Natural killer cell (primary cell): ENCODE measurements at regions not wholly inside any gene's neighbourhood (a gene's known extent, or its start where the extent isn't known, plus 50 kb on each side); places are given as distances from the start of the nearest gene placed in this dataset.

Experiments used
- ATAC-seq, 3 donors: fragments of 150-1000 bp in 2 of 3; fragments of 200-7000 bp in 1 of 3; cut with Tn5 transposase; 1 replicate in 1 of 3; 2 replicates in 2 of 3; pipeline ENCODE4 v1.10.0; 2021; ENCODE audit warnings: mild to moderate bottlenecking in 2 of 3, moderate library complexity in 2 of 3
- DNase-seq, 2 donors: peaks; one replicate each; pipeline versions ENCODE4 v3.0.0 to v3.0.0-alpha.2; 2013 to 2021; ENCODE audit warnings: mixed read lengths in 1 of 2
- H3K27ac ChIP-seq: one replicate; pipeline ENCODE4 v1.5.1; 2013; ENCODE audit warnings: mild to moderate bottlenecking, low read length
- H3K27me3 ChIP-seq: one replicate; pipeline ENCODE4 v1.6.1; 2013; ENCODE audit warnings: low read length; ENCODE audit not compliant: control insufficient read depth, insufficient read depth
- H3K36me3 ChIP-seq: one replicate; pipeline ENCODE4 v1.6.1; 2013; ENCODE audit warnings: low read length; ENCODE audit not compliant: control insufficient read depth, insufficient read depth
- H3K4me1 ChIP-seq: one replicate; pipeline ENCODE4 v1.6.1; 2013; ENCODE audit warnings: low read length; ENCODE audit not compliant: control insufficient read depth, insufficient read depth
- H3K4me3 ChIP-seq: one replicate; pipeline ENCODE4 v1.5.1; 2013; ENCODE audit warnings: low read length
- H3K9me3 ChIP-seq: one replicate; pipeline ENCODE4 v1.6.1; 2013; ENCODE audit warnings: low read length; ENCODE audit not compliant: control insufficient read depth, insufficient read depth
- H3K27ac Mint-ChIP-seq, 2 donors: one replicate each; pipeline ENCODE4 v1.8.0; 2022; ENCODE audit warnings: mild to moderate bottlenecking in 2 of 2, mixed read lengths in 2 of 2, moderate library complexity in 1 of 2
- H3K27me3 Mint-ChIP-seq, 2 donors: one replicate each; pipeline ENCODE4 v1.8.0; 2022; ENCODE audit warnings: low read depth in 2 of 2, mixed read lengths in 2 of 2
- H3K36me3 Mint-ChIP-seq: one replicate; pipeline ENCODE4 v1.8.0; 2022; ENCODE audit warnings: mixed read lengths
- H3K4me1 Mint-ChIP-seq, 2 donors: one replicate each; pipeline ENCODE4 v1.8.0; 2022; ENCODE audit warnings: mixed read lengths in 2 of 2
- H3K4me3 Mint-ChIP-seq: one replicate; pipeline ENCODE4 v1.8.0; 2022; ENCODE audit warnings: mild to moderate bottlenecking, moderate library complexity, mixed read lengths
- H3K9me3 Mint-ChIP-seq, 2 donors: one replicate each; pipeline ENCODE4 v1.8.0; 2022; ENCODE audit warnings: mixed read lengths in 2 of 2
- CTCF ChIP-seq: fragments of 200-600 bp; IDR thresholded peaks from one replicate; pipeline ENCODE4 v1.8.0; 2022; ENCODE audit warnings: antibody characterized with exemption
- WGBS: methylation state at CpG from one replicate; pipeline ENCODE4 v1.1.7; 2013; ENCODE audit warnings: missing lambda C conversion rate; ENCODE audit not compliant: insufficient coverage; 5-methylcytosine and 5-hydroxymethylcytosine counted together
- intact Hi-C: fragments of 100-400 bp; cut with micrococcal nuclease; formaldehyde crosslinking; loops from one replicate; pipeline ENCODE4 v1.14.2; 2022

- H3K4me1 Mint-ChIP-seq, result no peaks in the 10 kb centered on the region
- H3K9me3 Mint-ChIP-seq, result peaks cover 28 to 30% of the 10 kb centered on the region in 2 donors
- no peaks in the 10 kb centered on the region for H3K27me3 Mint-ChIP-seq
- no peak for DNase-seq
- Histone ChIP-seq H3K4me3 (no peak overlapping the region), H3K4me1 (no peaks in the 10 kb centered on the region), H3K36me3 (no peaks in the 10 kb centered on the region), H3K9me3 (no peaks in the 10 kb centered on the region), H3K27ac (no peak overlapping the region), H3K27me3 (no peaks in the 10 kb centered on the region)
- WGBS, result 100% methylated on average over 1 of the region's 1 CpG
- H3K4me3 Mint-ChIP-seq, result no peak overlapping the region
- no peak for TF ChIP-seq CTCF
- intact Hi-C loops, result no loop called here
- H3K27ac Mint-ChIP-seq, result no peak overlapping the region
- no peak for ATAC-seq
- no peaks in the 10 kb centered on the region for H3K36me3 Mint-ChIP-seq
Observed at GRCh38 chr1:106780066-106780465, 276.4 kb upstream of the PRMT6 start.

- H3K27ac Mint-ChIP-seq, result no peak overlapping the region
- 92% methylated on average over 1 of the region's 1 CpG for WGBS
- no peaks in the 10 kb centered on the region for H3K36me3 Mint-ChIP-seq
- intact Hi-C loops, result no loop called here
- H3K4me1 Mint-ChIP-seq, result no peaks in the 10 kb centered on the region
- no peak overlapping the region for H3K4me3 Mint-ChIP-seq
- no peaks in the 10 kb centered on the region for H3K4me1 ChIP-seq
- TF ChIP-seq CTCF, result peak; percentile 18
- no peaks in the 10 kb centered on the region for H3K36me3 ChIP-seq
- no peaks in the 10 kb centered on the region for H3K27me3 ChIP-seq
- peaks cover 25 to 26% of the 10 kb centered on the region in 2 donors for H3K9me3 Mint-ChIP-seq
- H3K27ac ChIP-seq, result no peak overlapping the region
- ATAC-seq (no peak), DNase-seq (no peak)
- H3K9me3 ChIP-seq, result no peaks in the 10 kb centered on the region
- no peaks in the 10 kb centered on the region for H3K27me3 Mint-ChIP-seq
- H3K4me3 ChIP-seq, result no peak overlapping the region
Observed at GRCh38 chr1:106780806-106781569, 275.5 kb upstream of the PRMT6 start.

GRCh38 chr1:106785176-106785575 is 271.3 kb upstream of the PRMT6 start:
- TF ChIP-seq CTCF, result no peak
- Mint-ChIP-seq H3K27ac (no peak overlapping the region), H3K27me3 (no peaks in the 10 kb centered on the region), H3K36me3 (no peaks in the 10 kb centered on the region), H3K4me1 (no peaks in the 10 kb centered on the region), H3K9me3 (peaks cover 23 to 27% of the 10 kb centered on the region in 2 donors), H3K4me3 (no peak overlapping the region)
- intact Hi-C loops, result no loop called here
- no peaks in the 10 kb centered on the region for H3K9me3 ChIP-seq
- no peaks in the 10 kb centered on the region for H3K4me1 ChIP-seq
- no peak for ATAC-seq
- no peak for DNase-seq
- H3K27me3 ChIP-seq, result no peaks in the 10 kb centered on the region
- H3K4me3 ChIP-seq, result no peak overlapping the region
- no peak overlapping the region for H3K27ac ChIP-seq
- no peaks in the 10 kb centered on the region for H3K36me3 ChIP-seq

- H3K36me3 ChIP-seq, result no peaks in the 10 kb centered on the region
- H3K27me3 ChIP-seq, result no peaks in the 10 kb centered on the region
- 100% methylated on average over 1 of the region's 3 CpGs for WGBS
- H3K9me3 ChIP-seq, result no peaks in the 10 kb centered on the region
- DNase-seq, result no peak
- no peaks in the 10 kb centered on the region for H3K4me1 ChIP-seq
- H3K4me1 Mint-ChIP-seq, result no peaks in the 10 kb centered on the region
- intact Hi-C loops, result no loop called here
- H3K27ac Mint-ChIP-seq, result no peak overlapping the region
- no peaks in the 10 kb centered on the region for H3K36me3 Mint-ChIP-seq
- H3K4me3 ChIP-seq, result no peak overlapping the region
- ATAC-seq, result no peak
- H3K27ac ChIP-seq, result no peak overlapping the region
- no peak overlapping the region for H3K4me3 Mint-ChIP-seq
- no peak for TF ChIP-seq CTCF
- H3K9me3 Mint-ChIP-seq, result peaks cover 20% of the 10 kb centered on the region in 2 donors
- H3K27me3 Mint-ChIP-seq, result no peaks in the 10 kb centered on the region
Observed at GRCh38 chr1:106787520-106787919, 269.0 kb upstream of the PRMT6 start.
